GM23338 (cell line): ENCODE measurements at regions not wholly inside any gene's neighbourhood (a gene's known extent, or its start where the extent isn't known, plus 50 kb on each side); places are given as distances from the start of the nearest gene placed in this dataset.

Experiments used
- ATAC-seq: fragments of 200-7000 bp; cut with Tn5 transposase; 3 replicates; pipeline ENCODE4 v1.9.1; 2020
- DNase-seq: peaks from one replicate; pipeline ENCODE4 v3.0.0-alpha.2; 2015; ENCODE audit warnings: low spot score
- H2AFZ ChIP-seq: fragments of 200-600 bp; sonication (generic); 2 replicates; pipeline ENCODE4 v1.8.0; 2016; ENCODE audit warnings: antibody characterized with exemption, mild to moderate bottlenecking, moderate library complexity
- H3F3A ChIP-seq: fragments of 200-600 bp; sonication (generic); replicated peaks from 2 replicates; pipeline ENCODE4 v1.8.0; 2017; ENCODE audit warnings: antibody characterized with exemption, mixed run types, low read depth
- H3K27ac ChIP-seq: fragments of 200-600 bp; sonication (generic); 2 replicates; pipeline ENCODE4 v1.6.1; 2016; ENCODE audit warnings: low read depth
- H3K27me3 ChIP-seq: fragments of 200-600 bp; sonication (generic); 2 replicates; pipeline ENCODE4 v1.8.0; 2016; ENCODE audit warnings: mild to moderate bottlenecking, mixed run types, moderate library complexity; ENCODE audit not compliant: insufficient read depth
- H3K36me3 ChIP-seq: fragments of 200-600 bp; sonication (generic); 2 replicates; pipeline ENCODE4 v1.8.0; 2016; ENCODE audit warnings: mild to moderate bottlenecking; ENCODE audit not compliant: insufficient read depth
- H3K4me1 ChIP-seq: fragments of 200-600 bp; sonication (generic); 2 replicates; pipeline ENCODE4 v1.8.0; 2016; ENCODE audit warnings: mild to moderate bottlenecking, moderate library complexity; ENCODE audit not compliant: insufficient read depth
- H3K4me2 ChIP-seq: fragments of 200-600 bp; sonication (generic); 2 replicates; pipeline ENCODE4 v1.7.1; 2017; ENCODE audit warnings: mixed run types
- H3K4me3 ChIP-seq: fragments of 200-600 bp; sonication (generic); 2 replicates; pipeline ENCODE4 v1.6.1; 2016; ENCODE audit warnings: mixed run types
- H3K79me2 ChIP-seq: fragments of 200-600 bp; sonication (generic); replicated peaks from 2 replicates; pipeline ENCODE4 v1.8.0; 2017; ENCODE audit warnings: mild to moderate bottlenecking; ENCODE audit not compliant: insufficient read depth
- H3K9me2 ChIP-seq: fragments of 200-600 bp; sonication (generic); 2 replicates; pipeline ENCODE4 v1.8.0; 2017; ENCODE audit not compliant: insufficient read depth
- H4K20me1 ChIP-seq: fragments of 200-600 bp; sonication (generic); replicated peaks from 2 replicates; pipeline ENCODE4 v1.8.0; 2017; ENCODE audit warnings: mild to moderate bottlenecking; ENCODE audit not compliant: insufficient read depth
- H3K27ac Mint-ChIP-seq: 2 replicates; pipeline ENCODE4 v1.8.0; 2020; ENCODE audit warnings: inconsistent platforms, mild to moderate bottlenecking, moderate library complexity, mixed read lengths
- H3K27me3 Mint-ChIP-seq: 3 replicates; pipeline ENCODE4 v1.8.0; 2022; ENCODE audit warnings: low read depth, mild to moderate bottlenecking, moderate library complexity, mixed read lengths, inconsistent platforms; ENCODE audit not compliant: insufficient read depth, poor library complexity
- H3K36me3 Mint-ChIP-seq: 3 replicates; pipeline ENCODE4 v1.8.0; 2021; ENCODE audit warnings: low read depth, mild to moderate bottlenecking, inconsistent platforms, moderate library complexity, mixed read lengths
- H3K4me1 Mint-ChIP-seq: 3 replicates; pipeline ENCODE4 v1.8.0; 2020; ENCODE audit warnings: mild to moderate bottlenecking, inconsistent platforms, mixed read lengths
- H3K4me3 Mint-ChIP-seq: 3 replicates; pipeline ENCODE4 v1.8.0; 2021; ENCODE audit warnings: moderate library complexity, mild to moderate bottlenecking, inconsistent platforms, mixed read lengths
- H3K9me3 Mint-ChIP-seq: 3 replicates; pipeline ENCODE4 v1.8.0; 2020; ENCODE audit warnings: moderate library complexity, mild to moderate bottlenecking, inconsistent platforms, mixed read lengths
- EZH2 ChIP-seq: fragments of 200-600 bp; sonication (generic); IDR thresholded peaks from one replicate; pipeline ENCODE4 v1.8.0; 2017; ENCODE audit warnings: antibody characterized with exemption, mild to moderate bottlenecking, low read depth; ENCODE audit not compliant: unreplicated experiment
- EZH2phosphoT487 ChIP-seq: fragments of 200-600 bp; sonication (generic); IDR thresholded peaks from one replicate; pipeline ENCODE4 v1.8.1; 2018; ENCODE audit warnings: antibody characterized with exemption; ENCODE audit not compliant: unreplicated experiment
- JUNB ChIP-seq: IDR thresholded peaks from one replicate; pipeline ENCODE4 v1.6.1; 2016; ENCODE audit warnings: antibody characterized with exemption; ENCODE audit not compliant: unreplicated experiment
- NANOG ChIP-seq: IDR thresholded peaks from 2 replicates; pipeline ENCODE4 v1.6.1; 2016; ENCODE audit warnings: antibody characterized with exemption, borderline replicate concordance
- POLR2AphosphoS5 ChIP-seq: IDR thresholded peaks from 2 replicates; pipeline ENCODE4 v1.6.1; 2016; ENCODE audit warnings: antibody characterized with exemption, low read depth
- STAT1 ChIP-seq: IDR thresholded peaks from one replicate; pipeline ENCODE4 v1.6.1; 2016; ENCODE audit warnings: antibody characterized with exemption; ENCODE audit not compliant: unreplicated experiment
- ZNF114 ChIP-seq: fragments of 250-450 bp; sonication (Bioruptor Pico); IDR thresholded peaks from 2 replicates; pipeline ENCODE4 v1.5.0; 2020; ENCODE audit warnings: mild to moderate bottlenecking, moderate library complexity
- TF ChIP-seq, protein P1 (sequence below): IDR thresholded peaks from one replicate; pipeline ENCODE4 v1.6.1; 2018; ENCODE audit warnings: antibody characterized with exemption; ENCODE audit not compliant: unreplicated experiment
- TF ChIP-seq, protein P2 (sequence below), 2 experiments: fragments of 200-600 bp in 1 of 2; sonication (generic) in 1 of 2; conservative IDR thresholded peaks; 2 replicates each; pipeline versions ENCODE4 v1.5.1 to v1.6.1; 2016 to 2017; ENCODE audit warnings: antibody characterized with exemption in 2 of 2, low read depth in 2 of 2, mild to moderate bottlenecking in 2 of 2, moderate library complexity in 1 of 2

DNA sequence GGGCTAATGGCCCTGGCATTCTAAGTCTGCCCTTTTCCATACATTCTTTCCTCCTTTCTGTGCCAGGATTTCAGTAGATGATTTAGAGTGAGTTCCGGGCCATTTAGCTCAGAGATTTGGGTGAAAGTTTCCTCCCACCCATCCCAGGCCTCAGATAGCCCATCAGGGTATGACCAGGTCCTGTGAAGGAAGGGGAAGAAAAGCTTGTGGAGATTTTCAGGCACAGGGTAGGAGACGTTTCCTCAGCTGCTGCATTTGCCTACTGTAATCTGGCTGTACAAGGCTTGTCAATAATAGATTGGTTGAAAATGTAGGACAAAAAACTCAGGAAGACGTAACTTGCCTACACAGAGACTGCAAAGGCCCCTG is 63.2 kb upstream of the BCL6 start (continued):
- TF ChIP-seq, protein P1, sequence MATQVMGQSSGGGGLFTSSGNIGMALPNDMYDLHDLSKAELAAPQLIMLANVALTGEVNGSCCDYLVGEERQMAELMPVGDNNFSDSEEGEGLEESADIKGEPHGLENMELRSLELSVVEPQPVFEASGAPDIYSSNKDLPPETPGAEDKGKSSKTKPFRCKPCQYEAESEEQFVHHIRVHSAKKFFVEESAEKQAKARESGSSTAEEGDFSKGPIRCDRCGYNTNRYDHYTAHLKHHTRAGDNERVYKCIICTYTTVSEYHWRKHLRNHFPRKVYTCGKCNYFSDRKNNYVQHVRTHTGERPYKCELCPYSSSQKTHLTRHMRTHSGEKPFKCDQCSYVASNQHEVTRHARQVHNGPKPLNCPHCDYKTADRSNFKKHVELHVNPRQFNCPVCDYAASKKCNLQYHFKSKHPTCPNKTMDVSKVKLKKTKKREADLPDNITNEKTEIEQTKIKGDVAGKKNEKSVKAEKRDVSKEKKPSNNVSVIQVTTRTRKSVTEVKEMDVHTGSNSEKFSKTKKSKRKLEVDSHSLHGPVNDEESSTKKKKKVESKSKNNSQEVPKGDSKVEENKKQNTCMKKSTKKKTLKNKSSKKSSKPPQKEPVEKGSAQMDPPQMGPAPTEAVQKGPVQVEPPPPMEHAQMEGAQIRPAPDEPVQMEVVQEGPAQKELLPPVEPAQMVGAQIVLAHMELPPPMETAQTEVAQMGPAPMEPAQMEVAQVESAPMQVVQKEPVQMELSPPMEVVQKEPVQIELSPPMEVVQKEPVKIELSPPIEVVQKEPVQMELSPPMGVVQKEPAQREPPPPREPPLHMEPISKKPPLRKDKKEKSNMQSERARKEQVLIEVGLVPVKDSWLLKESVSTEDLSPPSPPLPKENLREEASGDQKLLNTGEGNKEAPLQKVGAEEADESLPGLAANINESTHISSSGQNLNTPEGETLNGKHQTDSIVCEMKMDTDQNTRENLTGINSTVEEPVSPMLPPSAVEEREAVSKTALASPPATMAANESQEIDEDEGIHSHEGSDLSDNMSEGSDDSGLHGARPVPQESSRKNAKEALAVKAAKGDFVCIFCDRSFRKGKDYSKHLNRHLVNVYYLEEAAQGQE = no peak
- no peak for TF ChIP-seq ZNF114 (CRISPR knock-in tag)
- TF ChIP-seq, protein P2, sequence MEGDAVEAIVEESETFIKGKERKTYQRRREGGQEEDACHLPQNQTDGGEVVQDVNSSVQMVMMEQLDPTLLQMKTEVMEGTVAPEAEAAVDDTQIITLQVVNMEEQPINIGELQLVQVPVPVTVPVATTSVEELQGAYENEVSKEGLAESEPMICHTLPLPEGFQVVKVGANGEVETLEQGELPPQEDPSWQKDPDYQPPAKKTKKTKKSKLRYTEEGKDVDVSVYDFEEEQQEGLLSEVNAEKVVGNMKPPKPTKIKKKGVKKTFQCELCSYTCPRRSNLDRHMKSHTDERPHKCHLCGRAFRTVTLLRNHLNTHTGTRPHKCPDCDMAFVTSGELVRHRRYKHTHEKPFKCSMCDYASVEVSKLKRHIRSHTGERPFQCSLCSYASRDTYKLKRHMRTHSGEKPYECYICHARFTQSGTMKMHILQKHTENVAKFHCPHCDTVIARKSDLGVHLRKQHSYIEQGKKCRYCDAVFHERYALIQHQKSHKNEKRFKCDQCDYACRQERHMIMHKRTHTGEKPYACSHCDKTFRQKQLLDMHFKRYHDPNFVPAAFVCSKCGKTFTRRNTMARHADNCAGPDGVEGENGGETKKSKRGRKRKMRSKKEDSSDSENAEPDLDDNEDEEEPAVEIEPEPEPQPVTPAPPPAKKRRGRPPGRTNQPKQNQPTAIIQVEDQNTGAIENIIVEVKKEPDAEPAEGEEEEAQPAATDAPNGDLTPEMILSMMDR (conservative IDR thresholded peaks at IDR 0.05; ENCODE audit: low read depth in 2 of 2) = no peak
- no peak for TF ChIP-seq EZH2phosphoT487
- TF ChIP-seq POLR2AphosphoS5 = no peak
- TF ChIP-seq STAT1 = no peak

DNA sequence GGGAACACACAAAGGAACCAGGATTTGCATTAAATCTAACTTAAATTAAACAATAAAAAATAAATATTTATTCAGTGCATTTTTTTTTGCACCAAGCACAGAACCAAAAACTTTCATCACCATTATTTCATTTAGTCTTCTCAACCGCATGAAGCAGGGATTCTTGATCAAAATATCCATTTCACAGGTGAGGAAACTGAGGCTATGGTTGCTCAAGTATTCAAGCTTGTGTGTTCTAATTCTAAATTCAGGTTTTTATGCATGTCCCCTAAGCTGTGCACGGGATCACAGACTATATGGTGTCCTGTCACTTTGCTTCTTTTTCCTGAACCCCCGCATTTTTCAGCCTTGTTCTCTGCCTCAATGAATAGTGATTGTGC is 64.3 kb upstream of the BCL6 start:
- H2AFZ ChIP-seq = no peak overlapping the region
- no peaks in the 10 kb centered on the region for H4K20me1 ChIP-seq

More for the DNA sequence above, 64.3 kb upstream of the BCL6 start:
- Mint-ChIP-seq H3K9me3 (no peaks in the 10 kb centered on the region), H3K4me1 (peaks cover 14% of the 10 kb centered on the region), H3K4me3 (no peak overlapping the region), H3K36me3 (no peaks in the 10 kb centered on the region), H3K27me3 (peaks cover under 1% of the 10 kb centered on the region), H3K27ac (no peak overlapping the region)
- Histone ChIP-seq H3K27ac (no peak overlapping the region), H3K9me2 (peaks cover 5% of the 10 kb centered on the region; the same call in 1 of the 2 replicates), H3F3A (no peaks in the 10 kb centered on the region), H3K36me3 (no peaks in the 10 kb centered on the region), H3K4me2 (no peak overlapping the region), H3K4me3 (no peak overlapping the region), H3K4me1 (peaks cover 15% of the 10 kb centered on the region), H3K79me2 (no peaks in the 10 kb centered on the region), H3K27me3 (no peaks in the 10 kb centered on the region)
- DNase-seq (no peak), ATAC-seq (no peak)
- TF ChIP-seq, protein P1 = no peak
- TF ChIP-seq EZH2 (no peak), JUNB (no peak), POLR2AphosphoS5 (no peak), NANOG (no peak)
- TF ChIP-seq, protein P2 (conservative IDR thresholded peaks at IDR 0.05; ENCODE audit: low read depth in 2 of 2) = no peak
